AG04449 (cell line): ENCODE measurements at regions not wholly inside any gene's neighbourhood (a gene's known extent, or its start where the extent isn't known, plus 50 kb on each side); places are given as distances from the start of the nearest gene placed in this dataset.

Source experiments
- CTCF ChIA-PET: fragments of 350-600 bp; formaldehyde crosslinking; extraction: SDS; loops from one replicate; lab custom pipeline; 2021; ENCODE audit warnings: antibody characterized with exemption; lab: Yijun Ruan, JAX
- POLR2A ChIA-PET: fragments of 400-600, 350-600 bp; formaldehyde crosslinking; extraction: SDS; loops from one replicate; lab custom pipeline; 2020; ENCODE audit warnings: antibody characterized with exemption, inconsistent platforms; lab: Yijun Ruan, JAX
- DNase-seq: peaks from one replicate; pipeline ENCODE4 v3.0.0-alpha.2; 2010; ENCODE audit warnings: low read depth, low spot score
- H3K4me3 ChIP-seq: 2 replicates; pipeline ENCODE4 v1.5.1; 2011; ENCODE audit warnings: low read depth, mild to moderate bottlenecking, control low read depth, low read length
- CTCF ChIP-seq: IDR thresholded peaks from one replicate; pipeline ENCODE4 v1.5.1; 2011; ENCODE audit warnings: mild to moderate bottlenecking, moderate library complexity, low read length, control low read depth, inconsistent platforms; ENCODE audit not compliant: insufficient read depth; ENCODE audit errors: missing control alignments

GRCh38 chr10:47193666-47194065, 106.3 kb upstream of the GDF10 start:
- ChIA-PET CTCF (interaction anchor here (1.0 kb wide), 1 partner anchor 13 kb away, joined by 3 read pairs; no protein-coding TSS in a partner anchor), POLR2A (no interaction called here)
- H3K4me3 ChIP-seq = no peak overlapping the region
- TF ChIP-seq CTCF = no peak
- DNase-seq = no peak

- ChIA-PET CTCF (no interaction called here), POLR2A (no interaction called here)
- TF ChIP-seq CTCF = no peak
- DNase-seq = no peak
- H3K4me3 ChIP-seq = no peak overlapping the region
Measured at GRCh38 chr10:47195274-47195885, 104.6 kb upstream of the GDF10 start.

- ChIA-PET POLR2A (no interaction called here), CTCF (no interaction called here)
- no peak for DNase-seq
- H3K4me3 ChIP-seq = no peak overlapping the region
- TF ChIP-seq CTCF = no peak
Measured at GRCh38 chr10:47196691-47197090, 103.3 kb upstream of the GDF10 start.

GRCh38 chr10:47198221-47198620, 101.8 kb upstream of the GDF10 start:
- ChIA-PET CTCF (no interaction called here), POLR2A (no interaction called here)
- DNase-seq = no peak
- no peak overlapping the region for H3K4me3 ChIP-seq
- no peak for TF ChIP-seq CTCF

- no peak overlapping the region for H3K4me3 ChIP-seq
- DNase-seq = no peak
- ChIA-PET POLR2A (no interaction called here), CTCF (no interaction called here)
- TF ChIP-seq CTCF = no peak
Measured at GRCh38 chr10:47205192-47205591, 94.8 kb upstream of the GDF10 start.

- no peak for DNase-seq
- POLR2A ChIA-PET = no interaction called here
- CTCF ChIA-PET = interaction anchor here (1.4 kb wide), 1 partner anchor 12 kb away, joined by 3 read pairs; no protein-coding TSS in a partner anchor
Measured at GRCh38 chr10:47206449-47207280, 93.3 kb upstream of the GDF10 start.

More at GRCh38 chr10:47206449-47207280, 93.3 kb upstream of the GDF10 start:
- no peak overlapping the region for H3K4me3 ChIP-seq
- no peak for TF ChIP-seq CTCF
